Mesenteric fat pad (tissue), 1 donor: ENCODE measurements at regions not wholly inside any gene's neighbourhood (a gene's known extent, or its start where the extent isn't known, plus 50 kb on each side); places are given as distances from the start of the nearest gene placed in this dataset.
"Not testable (repeated sequence)": the region's sequence is repeated elsewhere in the genome, so short reads cannot be mapped to it uniquely, and the experiment has no call there.

Source experiments
- DNase-seq: peaks from one replicate; pipeline ENCODE4 v3.0.0-alpha.2; 2020; ENCODE audit warnings: low spot score
- donor health status: DM: yes; HTN: yes; CAD: no.

DNA sequence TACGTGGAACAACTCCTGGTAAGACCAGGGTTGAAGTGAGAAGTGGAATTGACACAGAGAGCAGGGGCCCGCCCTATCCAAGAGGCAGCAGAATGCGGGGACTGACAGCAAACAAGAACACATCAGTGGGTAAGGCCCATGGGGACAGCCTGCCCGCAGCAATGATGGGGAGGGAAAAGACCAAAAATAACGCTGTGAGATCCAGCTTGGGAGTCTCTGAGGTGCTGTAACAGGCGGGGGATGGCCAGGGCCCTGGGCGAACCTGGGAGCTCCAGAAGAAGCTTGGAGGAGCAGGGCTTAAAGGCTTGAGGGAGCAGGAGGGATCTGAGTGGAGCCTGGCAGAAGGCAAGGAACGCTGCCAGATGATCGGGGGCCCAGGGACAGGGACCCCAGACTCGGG lies 173.4 kb downstream of the TMEM200C start:
- DNase-seq = no peak

DNA sequence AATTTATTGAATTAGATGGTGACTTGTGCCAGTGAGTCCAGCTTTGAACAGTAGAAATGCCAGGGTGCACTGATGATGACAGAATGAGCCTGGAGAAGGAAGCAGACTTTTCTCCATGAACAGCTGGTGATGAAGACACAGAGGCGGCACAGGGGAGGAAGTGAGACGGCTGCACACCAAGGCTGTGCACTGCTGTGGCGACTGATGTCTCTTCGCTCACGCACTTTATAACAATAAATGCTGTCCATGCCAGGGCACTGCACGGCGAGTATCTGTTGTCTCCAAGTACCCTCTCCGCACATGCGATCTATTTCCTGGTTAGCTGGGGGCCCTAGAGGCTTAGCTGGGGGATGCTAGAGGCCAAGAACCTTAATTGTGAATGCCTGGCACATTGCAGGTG lies 175.2 kb downstream of the TMEM200C start:
- no peak for DNase-seq

DNA sequence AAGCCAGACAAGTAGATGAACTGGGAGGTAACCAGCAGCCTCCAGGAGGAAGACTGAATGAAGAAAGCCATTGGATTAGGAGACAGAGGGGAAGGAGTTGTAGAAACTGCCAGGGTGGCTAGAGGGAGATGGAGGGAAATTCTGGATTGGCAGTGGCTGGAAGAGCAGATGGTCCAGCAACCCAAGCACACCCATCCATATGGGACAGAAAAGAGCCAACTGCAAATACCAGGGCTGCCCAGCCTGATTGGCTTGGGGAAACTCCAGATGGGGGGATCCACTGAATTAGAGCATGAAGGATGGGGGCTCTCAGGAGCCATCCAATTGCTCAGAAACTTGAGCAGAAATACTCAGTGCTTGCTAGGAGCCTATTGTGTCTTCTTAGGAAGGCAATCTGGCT lies 173.5 kb upstream of the EPB41L3 start:
- no peak for DNase-seq

DNA sequence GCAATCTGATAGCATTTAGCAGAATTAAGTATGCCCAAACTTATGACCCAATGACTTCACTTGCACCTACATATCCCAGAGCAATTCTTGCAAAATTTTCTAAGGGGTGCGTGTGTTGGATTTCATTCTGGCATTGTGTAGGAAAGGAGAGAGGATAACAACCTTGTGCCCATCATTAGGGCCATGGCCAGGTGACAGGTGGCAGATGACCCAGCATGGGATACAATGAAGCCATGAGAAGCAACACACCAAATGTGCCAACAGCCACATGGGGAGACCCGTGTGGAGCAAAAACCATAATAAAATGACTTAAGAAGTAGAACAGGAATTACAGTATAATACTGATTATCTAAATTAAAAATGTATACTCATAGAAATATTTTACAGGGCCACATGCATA lies 166.9 kb upstream of the EPB41L3 start:
- no peak for DNase-seq

DNA sequence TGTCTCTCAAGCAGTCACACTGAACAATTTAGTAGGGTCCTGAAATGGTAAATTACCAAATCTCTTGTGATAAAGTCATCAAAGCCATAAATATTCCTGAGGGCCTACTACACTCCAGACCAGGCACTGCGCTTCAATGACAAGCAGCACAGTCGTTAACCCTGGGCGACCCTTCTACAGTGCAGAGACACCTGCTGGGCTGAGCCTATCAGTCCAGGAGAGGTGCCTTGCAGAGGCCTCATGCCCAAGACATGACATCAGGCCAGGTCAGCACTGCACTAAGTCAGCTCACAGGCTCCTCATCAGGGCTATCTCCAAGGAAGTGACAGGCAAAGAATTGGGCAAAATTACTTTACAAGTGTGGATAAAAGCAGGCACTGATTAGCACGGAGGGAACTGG lies 166.4 kb upstream of the EPB41L3 start:
- DNase-seq = no peak

DNA sequence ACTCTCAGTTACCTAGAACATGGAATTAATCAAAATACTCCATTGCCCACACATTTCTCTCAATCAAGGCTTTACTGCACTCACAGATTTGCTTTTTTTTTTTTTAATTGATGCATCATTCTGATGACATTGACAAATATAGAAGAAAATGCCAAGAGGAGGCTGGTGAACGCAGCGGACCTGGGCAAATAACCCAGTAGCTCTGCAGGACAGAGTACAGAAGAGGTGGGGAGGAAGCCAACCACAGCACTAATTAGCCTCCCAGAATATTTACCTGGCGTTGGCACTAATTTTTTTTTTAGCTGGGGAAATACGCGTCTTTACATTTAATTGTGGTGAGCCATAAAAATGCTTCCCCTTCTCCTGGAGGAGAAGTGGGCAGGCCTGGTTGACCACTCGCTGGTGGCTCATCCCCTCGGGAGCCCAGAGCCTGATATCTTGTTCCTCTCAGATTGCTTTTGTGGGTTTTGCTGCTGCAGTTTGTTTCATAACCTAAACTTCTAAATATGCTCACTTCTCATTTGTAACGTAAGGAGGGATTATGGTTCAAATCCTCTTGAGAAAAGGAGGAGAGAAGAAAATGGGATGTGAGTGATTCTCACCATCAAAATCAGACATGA lies 165.8 kb upstream of the EPB41L3 start:
- no peak for DNase-seq

DNA sequence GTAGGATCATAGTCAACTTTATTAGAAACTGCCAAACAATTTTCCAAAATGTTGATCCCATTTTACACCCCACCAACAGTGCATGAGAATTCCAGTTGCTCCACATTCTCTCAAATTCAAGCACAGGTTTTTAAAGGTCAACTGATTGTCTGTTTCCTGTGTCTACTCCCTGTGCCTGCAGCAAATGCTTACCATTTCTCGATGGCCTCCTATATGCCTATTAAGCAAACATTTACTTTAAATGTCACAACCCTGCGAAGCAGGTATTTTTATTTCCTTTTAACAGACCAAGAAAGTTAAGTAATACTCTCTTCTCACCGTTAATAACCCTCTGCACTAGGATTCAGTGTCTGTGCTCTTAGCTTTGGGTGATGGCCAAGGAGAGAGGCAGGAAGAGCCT lies 163.8 kb upstream of the EPB41L3 start:
- no peak for DNase-seq

DNA sequence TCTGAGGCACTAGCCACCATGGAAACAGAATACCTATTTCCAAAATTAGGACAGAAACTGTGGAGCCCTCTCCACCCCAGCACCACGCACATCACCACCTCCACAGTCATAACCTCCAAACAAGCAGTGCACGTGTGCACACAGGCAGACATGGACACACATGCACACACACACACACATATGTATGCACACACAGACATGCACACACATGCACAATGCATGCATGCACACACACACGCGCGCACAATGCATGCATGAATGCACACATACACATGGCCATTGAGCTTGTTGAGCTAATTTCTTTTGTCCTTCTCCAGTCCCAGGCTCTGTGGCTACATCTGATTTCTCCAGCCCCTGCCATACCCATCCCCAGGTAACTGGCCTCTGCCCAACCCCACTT lies 161.6 kb upstream of the EPB41L3 start:
- no peak for DNase-seq

DNA sequence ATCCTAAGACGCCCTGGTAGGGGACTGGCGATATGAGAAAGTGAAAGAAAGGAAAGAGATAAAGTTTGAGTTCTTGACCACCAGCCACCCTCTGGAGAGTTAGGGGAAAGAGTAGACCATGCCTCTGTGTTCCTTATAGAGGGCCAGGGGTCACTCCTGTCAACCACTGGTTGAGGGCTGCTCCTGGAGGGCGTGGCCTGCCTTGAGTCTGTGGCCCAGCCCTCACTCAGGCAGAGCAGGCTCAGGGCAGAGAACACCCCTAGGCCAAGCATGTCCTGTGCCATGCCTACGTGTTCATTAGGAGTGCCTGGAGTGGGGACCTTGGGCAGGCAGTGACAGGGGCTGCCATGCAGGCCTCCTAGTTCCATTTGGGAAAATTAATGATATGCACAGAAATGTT lies 161.1 kb upstream of the EPB41L3 start:
- DNase-seq = no peak

DNA sequence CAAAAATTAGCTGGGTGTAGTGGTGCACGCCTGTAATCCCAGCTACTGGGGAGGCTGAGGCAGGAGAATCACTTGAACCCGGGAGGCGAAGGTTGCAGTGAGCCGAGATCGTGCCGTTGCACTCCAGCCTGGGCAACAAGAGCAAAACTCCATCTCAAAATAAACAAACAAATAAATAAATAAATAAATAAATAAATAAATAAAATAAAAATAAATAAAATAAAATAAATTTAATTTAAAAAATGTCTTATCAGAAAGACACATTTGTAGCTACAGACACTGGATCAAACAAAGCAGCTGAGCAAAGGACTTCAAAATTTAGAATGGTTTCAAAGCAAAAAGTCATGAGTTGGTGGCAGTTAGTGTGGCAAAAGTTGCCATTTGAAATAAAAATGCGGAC lies 158.2 kb upstream of the EPB41L3 start:
- DNase-seq = not testable (repeated sequence)

DNA sequence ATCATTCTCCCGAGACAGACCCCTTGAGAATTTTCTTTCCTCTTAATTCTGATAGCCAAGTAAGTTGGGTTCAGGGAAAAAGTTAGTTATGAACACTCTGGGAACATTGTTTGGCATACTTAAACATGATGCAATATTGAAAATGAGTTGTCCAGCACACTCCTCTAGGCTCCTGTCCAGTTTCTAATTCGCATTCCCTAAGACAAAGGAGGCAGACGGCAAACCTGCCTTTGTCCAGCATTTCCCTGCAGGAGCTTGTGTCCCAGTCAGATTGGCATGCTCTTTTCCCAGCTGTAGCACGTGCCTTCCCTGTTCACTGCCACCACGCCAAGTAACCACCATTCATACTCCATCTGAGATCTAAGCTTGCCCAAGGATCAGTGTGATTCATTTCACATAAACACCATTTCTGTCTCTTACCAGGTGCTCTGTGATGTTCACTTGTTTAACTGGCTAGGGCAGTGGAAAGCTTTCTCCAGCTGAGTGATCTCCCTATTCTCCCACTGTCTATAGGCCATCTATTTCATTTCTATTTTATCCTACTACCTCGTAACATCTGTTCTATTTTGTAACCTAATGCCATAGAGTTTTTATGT lies 150.0 kb upstream of the EPB41L3 start:
- DNase-seq = no peak

DNA sequence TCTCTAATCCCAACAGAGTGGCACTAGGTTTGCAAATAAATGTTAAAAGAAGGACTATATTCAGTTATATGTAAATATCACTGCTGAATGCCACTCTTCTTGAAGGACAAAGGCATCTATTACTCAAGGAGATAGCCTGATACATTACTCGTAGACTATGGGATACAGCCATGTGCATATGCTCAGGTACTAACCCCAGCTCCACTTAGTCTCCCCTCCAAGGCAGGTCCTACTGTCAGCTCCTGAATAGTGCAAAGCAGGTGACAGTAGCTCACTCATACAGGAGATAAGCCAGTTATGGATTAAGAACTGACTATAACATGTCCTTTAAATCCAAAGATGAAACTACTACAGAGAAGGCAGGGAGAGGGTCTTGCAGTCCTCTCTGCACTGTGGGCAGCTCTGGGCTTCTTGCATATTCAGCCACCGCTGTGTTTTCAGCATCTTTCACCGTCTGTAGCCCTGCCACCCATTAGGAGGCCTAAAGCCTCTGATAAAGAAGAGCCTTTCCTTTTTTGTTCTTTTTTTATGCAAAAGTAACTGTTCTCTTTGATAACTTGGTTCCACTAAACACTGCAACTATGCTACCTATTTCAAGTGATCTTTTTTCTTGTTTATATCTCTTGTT lies 135.1 kb upstream of the EPB41L3 start:
- no peak for DNase-seq

DNA sequence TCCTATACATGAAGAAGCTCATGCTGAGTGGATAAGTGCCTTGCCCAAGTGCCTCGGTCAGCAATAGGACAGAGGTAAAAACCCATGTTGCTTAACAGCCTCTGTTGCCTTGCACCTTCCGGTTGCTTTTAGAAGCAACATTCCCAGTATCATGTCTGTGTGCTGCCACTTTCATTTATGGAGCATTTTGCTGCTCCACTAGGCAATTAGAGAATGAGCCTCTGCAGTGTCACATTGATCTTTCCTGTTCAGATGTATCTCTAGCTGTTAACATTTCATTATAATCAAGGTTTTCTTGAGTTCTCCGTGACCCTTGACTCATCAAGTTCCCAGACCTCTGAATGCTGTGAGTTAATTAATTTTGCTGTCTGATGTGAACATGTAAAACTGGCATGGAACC lies 134.5 kb upstream of the EPB41L3 start:
- DNase-seq = no peak

DNA sequence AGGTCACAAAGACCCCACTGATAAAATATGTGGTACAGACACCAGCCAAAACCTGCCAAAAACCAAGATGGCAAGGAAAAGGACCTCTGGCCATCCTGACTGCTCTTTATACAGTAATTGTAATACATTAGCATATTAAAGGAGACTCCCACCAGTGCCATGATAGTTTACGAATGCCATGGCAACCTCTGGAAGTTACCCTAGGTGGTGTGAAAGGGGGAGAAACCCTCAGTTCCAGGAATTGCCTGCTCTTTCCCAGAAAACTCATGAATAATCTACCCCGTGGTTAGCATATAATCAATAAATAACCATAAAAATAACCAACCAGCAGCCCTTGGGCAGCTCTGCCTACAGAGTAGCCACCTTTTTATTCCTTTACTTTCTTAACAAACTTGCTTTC lies 129.8 kb upstream of the EPB41L3 start:
- no peak for DNase-seq

DNA sequence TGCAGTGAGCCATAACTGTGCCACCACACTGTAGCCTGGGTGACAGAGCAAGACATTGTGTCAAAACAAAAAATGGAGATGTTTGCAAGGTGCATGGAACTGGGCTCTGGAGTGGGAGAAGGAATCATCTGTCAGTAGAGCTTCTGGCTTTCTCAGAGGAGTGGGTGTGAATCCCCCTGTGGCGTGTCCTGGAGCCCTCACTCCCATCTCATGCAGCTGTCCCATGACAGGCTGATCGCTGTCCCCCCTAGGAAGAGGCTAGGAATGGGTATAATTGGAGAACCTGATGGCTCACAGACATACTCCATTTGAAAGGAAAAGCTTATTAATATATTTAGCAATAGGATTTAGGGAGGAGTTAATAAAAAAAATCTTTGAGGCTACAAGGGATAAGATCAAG lies 125.8 kb upstream of the EPB41L3 start:
- no peak for DNase-seq

DNA sequence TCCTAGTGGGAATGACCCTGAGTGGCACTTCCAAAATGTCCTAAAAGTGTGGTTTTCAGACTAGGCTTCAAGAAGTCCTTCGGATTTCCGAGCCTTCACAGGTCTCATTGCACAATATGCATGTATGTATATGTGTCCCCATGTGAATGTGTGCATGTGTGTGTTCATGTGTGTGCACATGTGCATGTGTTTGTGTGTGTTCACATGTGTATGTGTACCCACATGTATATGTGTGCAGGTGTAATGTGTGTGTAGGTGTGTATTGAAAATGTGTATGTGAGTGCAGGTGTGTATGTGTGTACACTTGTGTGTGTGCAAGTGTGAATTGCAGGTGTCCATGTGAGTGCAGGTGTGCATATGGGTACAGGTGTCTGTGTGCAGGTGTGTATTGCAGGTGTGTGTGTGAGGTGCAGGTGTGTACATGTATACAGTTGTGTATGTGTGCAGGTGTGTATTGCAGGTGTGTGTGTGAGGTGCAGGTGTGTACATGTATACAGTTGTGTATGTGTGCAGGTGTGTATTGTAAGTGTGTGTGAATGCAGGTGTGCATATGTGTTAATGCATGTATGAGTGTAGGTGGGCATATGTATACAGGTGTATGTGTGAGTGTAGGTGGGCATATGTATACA lies 124.4 kb upstream of the EPB41L3 start:
- no peak for DNase-seq

DNA sequence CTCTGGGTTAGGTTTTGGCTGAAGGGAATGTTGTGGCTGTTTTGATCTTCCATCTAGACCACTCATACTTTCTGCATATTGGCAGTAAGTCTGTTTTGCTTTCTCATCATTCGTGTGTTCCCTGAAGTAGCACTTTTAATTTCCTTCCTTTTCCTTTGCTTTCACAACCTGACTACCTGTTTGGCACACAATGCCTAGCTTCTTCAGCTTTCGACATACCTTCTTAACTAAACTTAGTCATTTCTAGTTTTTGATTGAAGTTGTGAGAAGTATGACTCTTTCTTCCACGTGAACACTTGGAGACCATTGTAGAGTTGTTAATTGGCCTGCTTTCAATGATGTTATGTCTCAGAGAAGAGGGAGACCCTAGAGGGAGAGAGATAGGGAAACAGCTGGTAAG lies 123.6 kb upstream of the EPB41L3 start:
- DNase-seq = no peak

DNA sequence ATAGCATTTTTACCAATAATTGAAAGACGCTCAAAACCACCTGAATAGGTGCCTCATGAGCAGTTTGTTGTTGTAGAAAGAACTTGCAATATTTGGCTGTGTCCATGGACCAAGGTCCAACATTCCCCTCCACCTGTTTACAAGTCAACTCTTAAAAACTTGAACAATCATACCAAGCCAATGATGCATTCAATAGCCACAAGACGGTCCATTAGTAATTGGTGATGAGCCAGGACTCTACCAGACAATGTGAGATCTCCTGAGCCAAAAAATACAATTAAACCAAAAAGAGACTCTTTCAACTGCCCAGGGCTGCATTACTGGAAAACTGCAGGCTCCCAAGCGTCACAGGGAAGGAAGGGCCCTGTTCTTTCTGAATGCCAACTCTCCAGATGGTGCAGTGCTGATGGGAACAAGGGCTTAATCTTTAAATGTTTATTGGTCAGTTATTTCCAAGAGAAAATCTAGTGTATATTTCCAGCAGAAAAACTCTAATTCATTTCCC lies 118.8 kb upstream of the EPB41L3 start:
- no peak for DNase-seq

DNA sequence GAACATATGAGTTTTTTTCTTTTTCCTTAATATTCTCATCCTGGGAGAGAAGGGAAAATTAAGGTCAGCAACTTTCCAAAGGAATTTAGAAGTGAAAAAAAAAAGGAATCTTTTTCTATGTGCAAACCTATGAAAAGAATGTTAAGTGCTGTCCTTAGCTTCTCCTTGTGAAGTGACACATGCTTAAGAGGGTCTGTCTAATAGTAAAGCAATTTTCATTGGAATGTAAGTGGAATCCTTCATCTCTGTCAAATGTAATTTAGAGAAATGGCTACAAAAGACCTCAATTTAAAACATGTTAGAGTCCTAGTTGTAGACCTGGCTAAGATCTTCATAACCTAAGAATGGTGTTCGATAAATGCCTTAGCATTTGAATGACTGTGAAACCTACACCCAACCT lies 117.4 kb upstream of the EPB41L3 start:
- DNase-seq = no peak

DNA sequence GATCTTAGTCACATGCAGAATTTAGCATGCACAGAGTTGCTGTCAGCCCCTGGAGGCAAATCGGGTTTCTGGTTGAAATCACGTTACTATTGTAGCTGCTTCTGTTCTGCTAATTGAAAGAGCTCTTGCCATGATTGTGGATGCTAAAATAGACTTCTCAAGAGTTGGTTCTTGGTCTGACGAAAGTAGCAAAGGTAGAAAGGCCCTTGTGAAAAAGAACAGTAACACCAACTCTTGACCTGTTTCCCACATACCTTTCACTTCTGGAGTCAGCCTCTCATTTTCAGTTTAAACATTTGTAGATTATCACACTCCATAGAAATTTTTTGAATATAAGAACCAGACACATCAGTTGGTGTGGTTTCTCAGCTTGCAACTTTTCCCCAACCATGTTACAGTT lies 110.0 kb upstream of the EPB41L3 start:
- no peak for DNase-seq

DNA sequence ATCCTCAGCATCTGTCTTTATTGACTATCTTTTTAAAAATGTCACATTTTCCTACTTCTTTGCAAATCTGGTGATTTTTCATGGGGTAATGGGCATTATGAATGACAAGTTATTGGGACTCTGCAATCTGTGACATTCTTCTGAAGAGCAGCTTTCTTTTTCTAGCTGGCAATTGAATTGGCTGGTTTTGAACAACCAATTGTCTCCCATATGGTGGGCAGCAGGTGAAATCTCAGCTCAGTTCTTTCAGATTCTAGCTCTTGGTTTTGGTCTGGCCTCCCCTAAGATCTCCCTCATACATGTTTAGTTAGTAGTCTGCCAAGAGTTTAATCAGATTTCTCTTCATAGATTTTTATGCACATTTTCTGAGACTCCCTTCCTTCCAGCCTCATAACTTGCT lies 107.9 kb upstream of the EPB41L3 start:
- no peak for DNase-seq

DNA sequence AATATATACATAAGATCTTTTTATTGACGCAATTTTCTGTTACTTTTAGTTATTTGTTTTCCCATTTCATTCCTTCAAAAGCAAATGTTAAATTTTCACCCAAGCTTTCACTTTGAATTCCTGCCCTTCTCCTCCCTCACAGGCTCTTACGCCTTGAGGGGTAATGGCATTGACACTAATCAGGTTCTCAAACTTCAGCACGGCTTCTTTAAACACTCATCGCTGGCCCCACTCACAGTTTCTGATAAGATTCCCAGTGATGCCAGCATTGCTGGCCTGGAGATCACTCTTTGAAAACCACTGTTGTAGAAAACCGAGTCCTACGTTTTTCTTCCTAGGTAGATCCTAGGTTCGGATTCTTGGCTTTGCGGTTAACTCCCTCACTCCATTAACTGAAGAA lies 105.6 kb upstream of the EPB41L3 start:
- DNase-seq = no peak

DNA sequence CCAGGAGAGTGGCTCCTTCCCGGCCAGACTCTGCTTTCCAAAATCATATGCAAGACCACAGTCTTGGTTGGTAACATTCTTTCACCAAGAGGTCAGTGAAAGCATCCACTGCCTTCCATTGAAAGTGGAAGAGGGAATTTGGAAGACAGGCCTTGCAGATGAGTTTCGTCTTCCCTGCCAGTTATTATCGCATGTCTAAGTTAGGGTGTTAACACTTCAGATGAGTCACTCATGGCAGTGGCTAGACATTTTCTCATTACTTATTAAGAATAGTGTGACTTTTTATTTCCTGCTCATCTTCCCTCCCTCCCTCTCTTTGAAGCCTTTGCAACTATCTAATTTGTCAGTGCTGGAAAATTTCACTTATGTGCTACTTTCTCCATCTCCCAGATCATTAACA lies 102.9 kb upstream of the EPB41L3 start:
- no peak for DNase-seq
